HepG2 (cell line): ENCODE measurements at regions not wholly inside any gene's neighbourhood (a gene's known extent, or its start where the extent isn't known, plus 50 kb on each side); places are given as distances from the start of the nearest gene placed in this dataset.

Source experiments
- GPN1 ChIP-seq: sonication (generic); formaldehyde crosslinking; IDR thresholded peaks from 2 replicates; pipeline ENCODE4 v1.5.1; 2020; ENCODE audit warnings: missing genetic modification reagents, borderline replicate concordance
- MAFF ChIP-seq: IDR thresholded peaks from 2 replicates; pipeline ENCODE4 v1.6.1; 2011; ENCODE audit warnings: low read depth, low read length, improper control_type of control experiment
- MAFK ChIP-seq, 2 experiments: IDR thresholded peaks in 1 of 2; conservative IDR thresholded peaks in 1 of 2; 2 replicates each; pipeline ENCODE4 v1.6.1; 2011; ENCODE audit warnings: improper control_type of control experiment in 2 of 2, low read length in 2 of 2
- MIER2 ChIP-seq: IDR thresholded peaks from 2 replicates; pipeline ENCODE4 v1.6.1; 2016; ENCODE audit warnings: missing biosample characterization, missing genetic modification reagents
- MXD4 ChIP-seq: IDR thresholded peaks from 2 replicates; pipeline ENCODE4 v1.6.1; 2016; ENCODE audit warnings: mild to moderate bottlenecking, missing biosample characterization, missing genetic modification reagents
- NBN ChIP-seq: fragments of 450-650 bp; conservative IDR thresholded peaks from 2 replicates; pipeline ENCODE4 v1.6.1; 2017
- NFYB ChIP-seq: sonication (generic); formaldehyde crosslinking; IDR thresholded peaks from 2 replicates; pipeline ENCODE4 v1.4.0; 2020; ENCODE audit warnings: missing genetic modification reagents
- PCBP2 ChIP-seq: fragments of 200-400 bp; formaldehyde crosslinking; optimal IDR thresholded peaks from 2 replicates; pipeline ENCODE3; 2018; ENCODE audit warnings: low read length, low read depth; ENCODE audit not compliant: poor library complexity, severe bottlenecking
- RNF2 ChIP-seq: fragments of 450-650 bp; conservative IDR thresholded peaks from 2 replicates; pipeline ENCODE4 v1.6.1; 2016; ENCODE audit warnings: low read depth
- SCMH1 ChIP-seq: sonication (generic); formaldehyde crosslinking; IDR thresholded peaks from 2 replicates; pipeline ENCODE4 v1.9.0; 2021; ENCODE audit warnings: missing genetic modification reagents, mild to moderate bottlenecking, borderline replicate concordance
- SP140L ChIP-seq: sonication (generic); formaldehyde crosslinking; IDR thresholded peaks from 2 replicates; pipeline ENCODE4 v1.4.0; 2020; ENCODE audit warnings: missing genetic modification reagents, borderline replicate concordance
- SRSF9 ChIP-seq: fragments of 200-400 bp; formaldehyde crosslinking; IDR thresholded peaks from 2 replicates; pipeline ENCODE4 v1.6.1; 2018; ENCODE audit warnings: borderline replicate concordance, mild to moderate bottlenecking, low read depth, low read length; ENCODE audit not compliant: insufficient read depth, poor library complexity, severe bottlenecking
- STAG1 ChIP-seq: sonication (generic); formaldehyde crosslinking; IDR thresholded peaks from 2 replicates; pipeline ENCODE4 v1.4.0; 2020; ENCODE audit warnings: missing genetic modification reagents
- U2AF2 ChIP-seq: fragments of 200-400 bp; formaldehyde crosslinking; IDR thresholded peaks from 2 replicates; pipeline ENCODE4 v1.6.1; 2017; ENCODE audit warnings: low read depth, mild to moderate bottlenecking, low read length
- ZC3H4 ChIP-seq: sonication (generic); formaldehyde crosslinking; IDR thresholded peaks from 2 replicates; pipeline ENCODE4 v1.4.0; 2020; ENCODE audit warnings: missing genetic modification reagents, borderline replicate concordance
- ZMYM4 ChIP-seq: sonication (generic); formaldehyde crosslinking; IDR thresholded peaks from 2 replicates; pipeline ENCODE4 v1.8.1; 2023; ENCODE audit warnings: mild to moderate bottlenecking, missing genetic modification reagents
- ZNF207 ChIP-seq: fragments of 450-650 bp; IDR thresholded peaks from 2 replicates; pipeline ENCODE4 v1.6.1; 2016; ENCODE audit warnings: antibody characterized with exemption, borderline replicate concordance
- ZNF562 ChIP-seq: sonication (generic); formaldehyde crosslinking; IDR thresholded peaks from 2 replicates; pipeline ENCODE4 v1.8.0; 2022; ENCODE audit warnings: missing genetic modification reagents, borderline replicate concordance
- ZNF564 ChIP-seq: sonication (generic); formaldehyde crosslinking; IDR thresholded peaks from 2 replicates; pipeline ENCODE4 v1.8.1; 2023; ENCODE audit warnings: mild to moderate bottlenecking, missing genetic modification reagents
- ZNF577 ChIP-seq: sonication (generic); formaldehyde crosslinking; IDR thresholded peaks from 2 replicates; pipeline ENCODE4 v1.4.0; 2020; ENCODE audit warnings: mild to moderate bottlenecking, low read depth, missing genetic modification reagents, borderline replicate concordance
- ZNF7 ChIP-seq: IDR thresholded peaks from 2 replicates; pipeline ENCODE4 v1.6.1; 2016; ENCODE audit warnings: missing biosample characterization, missing genetic modification reagents
- ZSCAN31 ChIP-seq: sonication (generic); formaldehyde crosslinking; IDR thresholded peaks from 2 replicates; pipeline ENCODE4 v1.5.0; 2020; ENCODE audit warnings: low read depth, mild to moderate bottlenecking, missing genetic modification reagents
- TF ChIP-seq, protein P1 (sequence below): sonication (generic); formaldehyde crosslinking; IDR thresholded peaks from 2 replicates; pipeline ENCODE4 v1.4.0; 2020; ENCODE audit warnings: missing genetic modification reagents
- TF ChIP-seq, protein P2 (sequence below): sonication (generic); formaldehyde crosslinking; IDR thresholded peaks from 2 replicates; pipeline ENCODE4 v1.8.1; 2022; ENCODE audit warnings: mild to moderate bottlenecking, missing genetic modification reagents
- TF ChIP-seq, protein P3 (sequence below): sonication (generic); formaldehyde crosslinking; IDR thresholded peaks from 2 replicates; pipeline ENCODE4; 2020; ENCODE audit warnings: missing genetic modification reagents, mild to moderate bottlenecking, borderline replicate concordance
- TF ChIP-seq, protein P4 (sequence below): IDR thresholded peaks from 2 replicates; pipeline ENCODE4 v1.6.1; 2018; ENCODE audit warnings: missing genetic modification reagents, mild to moderate bottlenecking, missing compliant biosample characterization

- TF ChIP-seq GPN1 (CRISPR knock-in tag) (no peak), NFYB (CRISPR knock-in tag) (no peak), ZSCAN31 (no peak), ZC3H4 (CRISPR knock-in tag) (no peak), SCMH1 (CRISPR knock-in tag) (no peak), MAFF (no peak), U2AF2 (no peak), ZNF7 (no peak), RNF2 (no peak), SRSF9 (no peak), ZMYM4 (CRISPR knock-in tag) (peak; percentile 97), ZNF562 (CRISPR knock-in tag) (no peak), MIER2 (CRISPR knock-in tag) (peak; percentile 84; the same call in 1 of the 2 replicates), NBN (no peak), ZNF207 (no peak), ZNF577 (CRISPR knock-in tag) (no peak), PCBP2 (no peak), MAFK (conservative IDR thresholded peaks at IDR 0.05 in 1 of 2, IDR thresholded peaks at IDR 0.05 in 1 of 2; ENCODE audit: low read length in 2 of 2) (no peak), ZNF564 (CRISPR knock-in tag) (no peak), MXD4 (CRISPR knock-in tag) (no peak), STAG1 (CRISPR knock-in tag) (peak; percentile 36; the same call in 1 of the 2 replicates), SP140L (CRISPR knock-in tag) (no peak)
- TF ChIP-seq, protein P1, sequence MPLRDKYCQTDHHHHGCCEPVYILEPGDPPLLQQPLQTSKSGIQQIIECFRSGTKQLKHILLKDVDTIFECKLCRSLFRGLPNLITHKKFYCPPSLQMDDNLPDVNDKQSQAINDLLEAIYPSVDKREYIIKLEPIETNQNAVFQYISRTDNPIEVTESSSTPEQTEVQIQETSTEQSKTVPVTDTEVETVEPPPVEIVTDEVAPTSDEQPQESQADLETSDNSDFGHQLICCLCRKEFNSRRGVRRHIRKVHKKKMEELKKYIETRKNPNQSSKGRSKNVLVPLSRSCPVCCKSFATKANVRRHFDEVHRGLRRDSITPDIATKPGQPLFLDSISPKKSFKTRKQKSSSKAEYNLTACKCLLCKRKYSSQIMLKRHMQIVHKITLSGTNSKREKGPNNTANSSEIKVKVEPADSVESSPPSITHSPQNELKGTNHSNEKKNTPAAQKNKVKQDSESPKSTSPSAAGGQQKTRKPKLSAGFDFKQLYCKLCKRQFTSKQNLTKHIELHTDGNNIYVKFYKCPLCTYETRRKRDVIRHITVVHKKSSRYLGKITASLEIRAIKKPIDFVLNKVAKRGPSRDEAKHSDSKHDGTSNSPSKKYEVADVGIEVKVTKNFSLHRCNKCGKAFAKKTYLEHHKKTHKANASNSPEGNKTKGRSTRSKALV = peak; percentile 36; the same call in 1 of the 2 replicates
- TF ChIP-seq, protein P2, sequence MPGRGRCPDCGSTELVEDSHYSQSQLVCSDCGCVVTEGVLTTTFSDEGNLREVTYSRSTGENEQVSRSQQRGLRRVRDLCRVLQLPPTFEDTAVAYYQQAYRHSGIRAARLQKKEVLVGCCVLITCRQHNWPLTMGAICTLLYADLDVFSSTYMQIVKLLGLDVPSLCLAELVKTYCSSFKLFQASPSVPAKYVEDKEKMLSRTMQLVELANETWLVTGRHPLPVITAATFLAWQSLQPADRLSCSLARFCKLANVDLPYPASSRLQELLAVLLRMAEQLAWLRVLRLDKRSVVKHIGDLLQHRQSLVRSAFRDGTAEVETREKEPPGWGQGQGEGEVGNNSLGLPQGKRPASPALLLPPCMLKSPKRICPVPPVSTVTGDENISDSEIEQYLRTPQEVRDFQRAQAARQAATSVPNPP = no peak
- TF ChIP-seq, protein P3, sequence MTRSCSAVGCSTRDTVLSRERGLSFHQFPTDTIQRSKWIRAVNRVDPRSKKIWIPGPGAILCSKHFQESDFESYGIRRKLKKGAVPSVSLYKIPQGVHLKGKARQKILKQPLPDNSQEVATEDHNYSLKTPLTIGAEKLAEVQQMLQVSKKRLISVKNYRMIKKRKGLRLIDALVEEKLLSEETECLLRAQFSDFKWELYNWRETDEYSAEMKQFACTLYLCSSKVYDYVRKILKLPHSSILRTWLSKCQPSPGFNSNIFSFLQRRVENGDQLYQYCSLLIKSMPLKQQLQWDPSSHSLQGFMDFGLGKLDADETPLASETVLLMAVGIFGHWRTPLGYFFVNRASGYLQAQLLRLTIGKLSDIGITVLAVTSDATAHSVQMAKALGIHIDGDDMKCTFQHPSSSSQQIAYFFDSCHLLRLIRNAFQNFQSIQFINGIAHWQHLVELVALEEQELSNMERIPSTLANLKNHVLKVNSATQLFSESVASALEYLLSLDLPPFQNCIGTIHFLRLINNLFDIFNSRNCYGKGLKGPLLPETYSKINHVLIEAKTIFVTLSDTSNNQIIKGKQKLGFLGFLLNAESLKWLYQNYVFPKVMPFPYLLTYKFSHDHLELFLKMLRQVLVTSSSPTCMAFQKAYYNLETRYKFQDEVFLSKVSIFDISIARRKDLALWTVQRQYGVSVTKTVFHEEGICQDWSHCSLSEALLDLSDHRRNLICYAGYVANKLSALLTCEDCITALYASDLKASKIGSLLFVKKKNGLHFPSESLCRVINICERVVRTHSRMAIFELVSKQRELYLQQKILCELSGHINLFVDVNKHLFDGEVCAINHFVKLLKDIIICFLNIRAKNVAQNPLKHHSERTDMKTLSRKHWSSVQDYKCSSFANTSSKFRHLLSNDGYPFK = no peak
- TF ChIP-seq, protein P4, sequence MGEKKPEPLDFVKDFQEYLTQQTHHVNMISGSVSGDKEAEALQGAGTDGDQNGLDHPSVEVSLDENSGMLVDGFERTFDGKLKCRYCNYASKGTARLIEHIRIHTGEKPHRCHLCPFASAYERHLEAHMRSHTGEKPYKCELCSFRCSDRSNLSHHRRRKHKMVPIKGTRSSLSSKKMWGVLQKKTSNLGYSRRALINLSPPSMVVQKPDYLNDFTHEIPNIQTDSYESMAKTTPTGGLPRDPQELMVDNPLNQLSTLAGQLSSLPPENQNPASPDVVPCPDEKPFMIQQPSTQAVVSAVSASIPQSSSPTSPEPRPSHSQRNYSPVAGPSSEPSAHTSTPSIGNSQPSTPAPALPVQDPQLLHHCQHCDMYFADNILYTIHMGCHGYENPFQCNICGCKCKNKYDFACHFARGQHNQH (CRISPR knock-in tag) = peak; percentile 93
These were observed 88.0 kb upstream of the SOX4 start (continued) for GRCh38 chr6:21505574-21505990.
